ENCODE measurements at regions not wholly inside any gene's neighbourhood (a gene's known extent, or its start where the extent isn't known, plus 50 kb on each side); places are given as distances from the start of the nearest gene placed in this dataset.

GRCh38 chr16:50445621-50446555 lies 77.1 kb upstream of the BRD7 start:
- no peak for DNase-seq (ENCODE audit: low spot score)

GRCh38 chr16:50444526-50444925 lies 75.7 kb upstream of the BRD7 start:
- no peak for DNase-seq (ENCODE audit: low spot score)
- no peak for TF ChIP-seq CTCF (IDR thresholded peaks at IDR 0.05; ENCODE audit: unreplicated experiment)
- peaks cover 12% of the 10 kb centered on the region for H3K36me3 Mint-ChIP-seq (ENCODE audit: low read depth, unreplicated experiment)
- peaks cover 11% of the 10 kb centered on the region for H3K27me3 Mint-ChIP-seq (ENCODE audit: unreplicated experiment)
- peaks cover 11% of the 10 kb centered on the region for H3K9me3 Mint-ChIP-seq (ENCODE audit: unreplicated experiment)
- H3K27ac Mint-ChIP-seq (ENCODE audit: unreplicated experiment): no peak overlapping the region
- no peaks in the 10 kb centered on the region for H3K4me1 Mint-ChIP-seq (ENCODE audit: unreplicated experiment)
- H3K4me3 Mint-ChIP-seq (ENCODE audit: unreplicated experiment): no peak overlapping the region

More at GRCh38 chr16:50445621-50446555, 77.1 kb upstream of the BRD7 start:
- Mint-ChIP-seq H3K27ac (ENCODE audit: unreplicated experiment) (no peak overlapping the region), H3K4me1 (ENCODE audit: unreplicated experiment) (no peaks in the 10 kb centered on the region), H3K9me3 (ENCODE audit: unreplicated experiment) (no peaks in the 10 kb centered on the region), H3K4me3 (ENCODE audit: unreplicated experiment) (no peak overlapping the region), H3K27me3 (ENCODE audit: unreplicated experiment) (peaks cover 9% of the 10 kb centered on the region), H3K36me3 (ENCODE audit: low read depth, unreplicated experiment) (peaks cover 3% of the 10 kb centered on the region)
- TF ChIP-seq CTCF (IDR thresholded peaks at IDR 0.05; ENCODE audit: unreplicated experiment): no peak

- DNase-seq (ENCODE audit: low spot score): no peak
- no peak for TF ChIP-seq CTCF (IDR thresholded peaks at IDR 0.05; ENCODE audit: unreplicated experiment)
- H3K4me1 Mint-ChIP-seq (ENCODE audit: unreplicated experiment): no peaks in the 10 kb centered on the region
- H3K27ac Mint-ChIP-seq (ENCODE audit: unreplicated experiment): no peak overlapping the region
- H3K4me3 Mint-ChIP-seq (ENCODE audit: unreplicated experiment): no peak overlapping the region
- H3K9me3 Mint-ChIP-seq (ENCODE audit: unreplicated experiment): peaks cover 17% of the 10 kb centered on the region
- peaks cover 9% of the 10 kb centered on the region for H3K27me3 Mint-ChIP-seq (ENCODE audit: unreplicated experiment)
- peaks cover 12% of the 10 kb centered on the region for H3K36me3 Mint-ChIP-seq (ENCODE audit: low read depth, unreplicated experiment)
These were observed 73.4 kb upstream of the BRD7 start for GRCh38 chr16:50442221-50442620.

GRCh38 chr16:50441486-50442157 lies 72.8 kb upstream of the BRD7 start:
- Mint-ChIP-seq H3K4me3 (ENCODE audit: unreplicated experiment) (no peak overlapping the region), H3K36me3 (ENCODE audit: low read depth, unreplicated experiment) (peaks cover 12% of the 10 kb centered on the region), H3K9me3 (ENCODE audit: unreplicated experiment) (peaks cover 17% of the 10 kb centered on the region), H3K27ac (ENCODE audit: unreplicated experiment) (no peak overlapping the region), H3K27me3 (ENCODE audit: unreplicated experiment) (peaks cover 9% of the 10 kb centered on the region), H3K4me1 (ENCODE audit: unreplicated experiment) (no peaks in the 10 kb centered on the region)
- DNase-seq (ENCODE audit: low spot score): no peak
- TF ChIP-seq CTCF (IDR thresholded peaks at IDR 0.05; ENCODE audit: unreplicated experiment): no peak

- no peak for TF ChIP-seq CTCF (IDR thresholded peaks at IDR 0.05; ENCODE audit: unreplicated experiment)
- no peaks in the 10 kb centered on the region for H3K4me1 Mint-ChIP-seq (ENCODE audit: unreplicated experiment)
- peaks cover 17% of the 10 kb centered on the region for H3K9me3 Mint-ChIP-seq (ENCODE audit: unreplicated experiment)
- H3K27me3 Mint-ChIP-seq (ENCODE audit: unreplicated experiment): peaks cover 9% of the 10 kb centered on the region
- peaks cover 12% of the 10 kb centered on the region for H3K36me3 Mint-ChIP-seq (ENCODE audit: low read depth, unreplicated experiment)
- no peak overlapping the region for H3K4me3 Mint-ChIP-seq (ENCODE audit: unreplicated experiment)
- H3K27ac Mint-ChIP-seq (ENCODE audit: unreplicated experiment): no peak overlapping the region
- no peak for DNase-seq (ENCODE audit: low spot score)
These were observed 72.2 kb upstream of the BRD7 start for GRCh38 chr16:50440991-50441390.
